ENCODE measurements at regions not wholly inside any gene's neighbourhood (a gene's known extent, or its start where the extent isn't known, plus 50 kb on each side); places are given as distances from the start of the nearest gene placed in this dataset.

- Histone ChIP-seq H3K4me2 (replicated peaks; ENCODE audit: extremely low read depth, low read length, poor library complexity, severe bottlenecking) (no peak overlapping the region), H3K36me3 (replicated peaks in 1 of 2; ENCODE audit: control insufficient read depth in 1 of 2, insufficient read depth in 2 of 2, low read length in 2 of 2) (no peaks in the 10 kb centered on the region), H3K9ac (ENCODE audit: insufficient read depth, low read length, poor library complexity, severe bottlenecking) (no peak overlapping the region), H3K27me3 (ENCODE audit: control insufficient read depth in 2 of 2, insufficient read depth in 2 of 2, low read length in 2 of 2) (no peaks in the 10 kb centered on the region), H4K20me1 (ENCODE audit: insufficient read depth, low read length) (no peaks in the 10 kb centered on the region), H3K9me3 (replicated peaks in 1 of 2; ENCODE audit: control insufficient read depth in 1 of 2, insufficient read depth in 1 of 2, low read length in 2 of 2) (no peaks in the 10 kb centered on the region), H2AFZ (ENCODE audit: insufficient read depth, low read depth, low read length, poor library complexity, severe bottlenecking) (no peak overlapping the region), H3K79me2 (ENCODE audit: insufficient read depth, low read length) (no peaks in the 10 kb centered on the region), H3K4me1 (ENCODE audit: control insufficient read depth in 1 of 2, insufficient read depth in 2 of 2, low read length in 2 of 2) (no peaks in the 10 kb centered on the region), H3K27ac (ENCODE audit: low read depth in 1 of 2, low read length in 2 of 2) (no peak overlapping the region), H3K4me3 (replicated peaks in 1 of 3; ENCODE audit: low read depth in 2 of 3, low read length in 3 of 3) (no peak overlapping the region)
- peaks cover 0 to 11% (median 3%) of the 10 kb centered on the region in 7 donors for H3K9me3 Mint-ChIP-seq
- H3K27ac Mint-ChIP-seq = no peak overlapping the region
- DNase-seq = no peak
- no peaks in the 10 kb centered on the region for H3K4me1 Mint-ChIP-seq
- H3K27me3 Mint-ChIP-seq (ENCODE audit: low read depth in 3 of 3) = no peaks in the 10 kb centered on the region
- intact Hi-C loops (cut with micrococcal nuclease) = no loop called here
- H3K36me3 Mint-ChIP-seq = no peaks in the 10 kb centered on the region
- no peak overlapping the region for H3K4me3 Mint-ChIP-seq
- WGBS (ENCODE audit: insufficient coverage) = 100% methylated on average over 1 of the region's 2 CpGs
- no peak for TF ChIP-seq CTCF (IDR thresholded peaks at IDR 0.05)
Measured at GRCh38 chr9:85163825-85164224, 494.3 kb downstream of the NTRK2 start.

GRCh38 chr9:85163415-85163814 lies 493.9 kb downstream of the NTRK2 start:
- Mint-ChIP-seq H3K4me1 (no peaks in the 10 kb centered on the region), H3K27me3 (ENCODE audit: low read depth in 3 of 3) (no peaks in the 10 kb centered on the region), H3K9me3 (peaks cover 0 to 11% (median 3%) of the 10 kb centered on the region in 7 donors), H3K4me3 (no peak overlapping the region), H3K27ac (no peak overlapping the region), H3K36me3 (no peaks in the 10 kb centered on the region)
- no peaks in the 10 kb centered on the region for H3K9me3 ChIP-seq (replicated peaks in 1 of 2; ENCODE audit: control insufficient read depth in 1 of 2, insufficient read depth in 1 of 2, low read length in 2 of 2)
- intact Hi-C loops (cut with micrococcal nuclease) = no loop called here
- TF ChIP-seq CTCF (IDR thresholded peaks at IDR 0.05) = no peak
- H2AFZ ChIP-seq (ENCODE audit: insufficient read depth, low read depth, low read length, poor library complexity, severe bottlenecking) = no peak overlapping the region
- H4K20me1 ChIP-seq (ENCODE audit: insufficient read depth, low read length) = no peaks in the 10 kb centered on the region
- no peak overlapping the region for H3K27ac ChIP-seq (ENCODE audit: low read depth in 1 of 2, low read length in 2 of 2)
- no peaks in the 10 kb centered on the region for H3K36me3 ChIP-seq (replicated peaks in 1 of 2; ENCODE audit: control insufficient read depth in 1 of 2, insufficient read depth in 2 of 2, low read length in 2 of 2)
- no peak overlapping the region for H3K4me2 ChIP-seq (replicated peaks; ENCODE audit: extremely low read depth, low read length, poor library complexity, severe bottlenecking)
- H3K4me3 ChIP-seq (replicated peaks in 1 of 3; ENCODE audit: low read depth in 2 of 3, low read length in 3 of 3) = no peak overlapping the region
- no peaks in the 10 kb centered on the region for H3K27me3 ChIP-seq (ENCODE audit: control insufficient read depth in 2 of 2, insufficient read depth in 2 of 2, low read length in 2 of 2)
- 100% methylated on average over 1 of the region's 1 CpG for WGBS (ENCODE audit: insufficient coverage)
- H3K4me1 ChIP-seq (ENCODE audit: control insufficient read depth in 1 of 2, insufficient read depth in 2 of 2, low read length in 2 of 2) = no peaks in the 10 kb centered on the region
- no peak for DNase-seq
- no peaks in the 10 kb centered on the region for H3K79me2 ChIP-seq (ENCODE audit: insufficient read depth, low read length)
- H3K9ac ChIP-seq (ENCODE audit: insufficient read depth, low read length, poor library complexity, severe bottlenecking) = no peak overlapping the region

Data from CD14-positive monocyte (primary cell).